GM12874 (cell line): ENCODE measurements at regions not wholly inside any gene's neighbourhood (a gene's known extent, or its start where the extent isn't known, plus 50 kb on each side); places are given as distances from the start of the nearest gene placed in this dataset.

Experiments
- TF ChIP-seq, protein P1 (sequence below): IDR thresholded peaks from 2 replicates; pipeline ENCODE4 v1.5.1; 2011; ENCODE audit warnings: low read depth, mild to moderate bottlenecking, control low read depth, low read length, moderate library complexity; ENCODE audit not compliant: insufficient read depth

DNA sequence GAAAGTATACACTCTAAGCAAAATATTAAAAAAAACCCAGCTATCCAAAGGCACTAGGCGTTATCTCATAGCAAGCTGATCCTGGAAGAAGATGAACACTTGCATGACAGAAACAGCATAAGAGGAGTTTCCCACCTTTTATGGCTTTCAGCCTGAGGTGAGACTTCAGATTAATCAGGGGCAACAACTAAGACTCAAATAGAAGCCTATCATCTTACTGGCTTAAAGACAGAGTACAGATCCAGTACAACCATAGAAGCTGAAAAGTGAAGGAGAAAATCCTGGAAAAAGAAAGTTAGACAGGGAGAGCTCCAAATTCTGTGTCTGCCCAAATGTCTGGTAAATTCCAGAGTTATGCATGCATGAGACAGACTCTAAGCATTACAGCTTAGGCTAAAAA, 360.8 kb upstream of the KCNN2 start:
- TF ChIP-seq, protein P1, sequence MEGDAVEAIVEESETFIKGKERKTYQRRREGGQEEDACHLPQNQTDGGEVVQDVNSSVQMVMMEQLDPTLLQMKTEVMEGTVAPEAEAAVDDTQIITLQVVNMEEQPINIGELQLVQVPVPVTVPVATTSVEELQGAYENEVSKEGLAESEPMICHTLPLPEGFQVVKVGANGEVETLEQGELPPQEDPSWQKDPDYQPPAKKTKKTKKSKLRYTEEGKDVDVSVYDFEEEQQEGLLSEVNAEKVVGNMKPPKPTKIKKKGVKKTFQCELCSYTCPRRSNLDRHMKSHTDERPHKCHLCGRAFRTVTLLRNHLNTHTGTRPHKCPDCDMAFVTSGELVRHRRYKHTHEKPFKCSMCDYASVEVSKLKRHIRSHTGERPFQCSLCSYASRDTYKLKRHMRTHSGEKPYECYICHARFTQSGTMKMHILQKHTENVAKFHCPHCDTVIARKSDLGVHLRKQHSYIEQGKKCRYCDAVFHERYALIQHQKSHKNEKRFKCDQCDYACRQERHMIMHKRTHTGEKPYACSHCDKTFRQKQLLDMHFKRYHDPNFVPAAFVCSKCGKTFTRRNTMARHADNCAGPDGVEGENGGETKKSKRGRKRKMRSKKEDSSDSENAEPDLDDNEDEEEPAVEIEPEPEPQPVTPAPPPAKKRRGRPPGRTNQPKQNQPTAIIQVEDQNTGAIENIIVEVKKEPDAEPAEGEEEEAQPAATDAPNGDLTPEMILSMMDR = no peak

DNA sequence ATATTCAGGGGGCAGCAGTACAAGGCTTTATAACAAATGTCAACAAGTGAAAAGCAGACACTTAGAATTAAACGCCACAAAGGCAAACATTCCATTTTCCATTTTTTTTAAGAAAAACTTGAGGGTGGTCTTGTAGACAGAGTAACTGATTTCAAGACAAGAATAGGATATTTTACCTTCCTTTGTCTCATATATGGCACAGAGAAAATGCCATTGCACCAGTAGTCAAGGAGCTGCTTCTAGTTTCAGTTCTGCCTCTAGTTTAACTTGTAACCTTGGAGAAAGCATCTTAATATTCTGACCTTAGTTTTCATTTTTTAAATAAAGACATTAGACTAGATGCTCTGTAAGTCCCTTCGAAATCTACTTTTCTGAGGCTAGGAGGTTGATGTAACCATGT, 355.3 kb upstream of the KCNN2 start:
- TF ChIP-seq, protein P1 = no peak

DNA sequence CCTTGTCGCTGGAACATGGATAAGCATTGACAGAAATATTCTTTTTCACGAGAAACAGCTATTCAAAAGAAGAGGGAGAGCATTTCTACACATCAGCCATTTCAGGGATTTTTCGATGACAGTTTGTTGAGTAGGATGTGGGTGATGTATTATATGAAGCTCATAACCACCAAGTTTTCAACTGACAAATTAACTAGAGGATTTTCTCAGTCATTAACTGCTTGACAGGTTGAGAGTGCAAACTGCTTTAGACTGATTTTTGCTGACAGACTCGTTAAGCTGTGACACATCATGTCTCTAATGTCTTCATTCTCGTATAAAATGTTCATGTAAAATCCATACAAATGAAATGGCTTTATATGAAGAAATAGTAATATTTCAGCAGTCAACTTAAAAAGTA, 354.2 kb upstream of the KCNN2 start:
- TF ChIP-seq, protein P1 = no peak

DNA sequence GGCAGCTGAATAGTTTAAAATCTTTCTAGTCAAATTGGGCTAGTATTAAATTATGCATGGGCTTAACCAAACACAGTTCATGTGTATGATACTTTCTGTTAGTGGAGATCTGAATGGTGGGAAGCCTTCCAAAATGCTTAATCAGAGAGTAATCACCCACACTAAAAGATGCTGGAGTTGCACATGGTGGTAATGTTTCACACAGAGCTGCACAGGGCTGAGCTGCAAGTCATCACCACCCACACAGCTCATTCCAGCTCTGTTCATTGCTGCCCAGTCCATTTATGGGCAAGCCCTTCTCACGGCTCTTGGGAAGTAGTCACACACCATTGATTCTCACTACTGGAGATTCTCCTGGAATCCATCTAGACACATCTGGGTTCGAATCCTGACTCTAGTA, 351.5 kb upstream of the KCNN2 start:
- TF ChIP-seq, protein P1 = no peak

DNA sequence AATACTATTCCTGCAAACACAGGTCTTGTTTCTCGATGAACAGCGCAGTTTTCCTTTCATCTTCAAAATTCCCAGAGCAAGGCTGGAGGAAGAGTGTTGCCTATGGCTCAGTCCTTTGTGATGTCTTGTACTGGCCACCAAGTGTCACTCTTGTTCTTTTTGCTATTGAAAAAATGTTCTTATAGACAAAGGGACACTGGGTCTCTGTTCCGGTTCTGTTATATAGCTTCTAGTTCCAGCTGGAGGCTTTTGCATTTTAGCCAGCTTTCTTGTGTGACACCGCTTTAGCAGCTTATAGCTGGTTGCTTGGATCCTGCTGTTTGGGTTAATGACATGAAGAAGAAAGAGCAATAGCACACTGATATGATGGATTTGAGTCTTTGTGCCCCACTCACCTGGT, 343.7 kb upstream of the KCNN2 start:
- TF ChIP-seq, protein P1 = no peak

DNA sequence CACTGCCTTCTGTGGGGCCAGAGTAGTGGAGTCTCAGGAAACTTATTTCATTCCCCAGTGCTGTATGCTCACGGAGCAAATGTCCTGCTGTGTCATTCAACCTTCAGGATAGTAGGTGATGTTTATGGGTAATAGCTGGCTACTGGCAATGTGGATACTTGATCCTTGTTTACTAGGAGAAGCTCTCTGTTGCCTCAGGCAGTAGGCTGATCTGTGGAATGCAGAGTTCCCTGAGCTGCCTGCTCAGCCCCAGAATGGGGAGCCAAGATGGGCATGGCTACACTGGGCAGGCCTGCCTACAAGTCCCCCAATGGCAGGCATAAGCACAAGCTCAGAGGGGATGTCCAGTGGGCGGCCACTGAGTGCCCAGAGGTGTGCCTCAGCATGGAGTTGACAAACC, 323.1 kb upstream of the KCNN2 start:
- TF ChIP-seq, protein P1 = no peak

DNA sequence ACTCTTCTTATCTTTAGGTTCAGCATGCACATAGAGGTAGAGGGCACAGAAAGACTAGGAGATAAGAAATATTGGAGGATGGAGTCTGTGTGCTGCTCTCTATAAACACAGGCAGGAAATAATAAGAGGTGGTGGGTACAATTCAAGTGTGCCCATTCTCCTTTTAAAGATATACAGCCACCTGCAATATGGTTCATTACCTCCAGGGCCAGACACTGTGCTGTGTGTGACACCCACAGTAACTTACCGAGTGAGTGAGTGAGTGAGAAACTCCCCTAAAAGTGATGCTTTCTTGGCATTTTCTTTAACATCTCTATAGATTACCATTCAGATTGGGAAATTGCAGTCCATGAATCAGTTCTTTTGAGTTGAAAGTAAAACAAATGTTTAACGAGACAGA, 311.8 kb upstream of the KCNN2 start:
- TF ChIP-seq, protein P1 = no peak

DNA sequence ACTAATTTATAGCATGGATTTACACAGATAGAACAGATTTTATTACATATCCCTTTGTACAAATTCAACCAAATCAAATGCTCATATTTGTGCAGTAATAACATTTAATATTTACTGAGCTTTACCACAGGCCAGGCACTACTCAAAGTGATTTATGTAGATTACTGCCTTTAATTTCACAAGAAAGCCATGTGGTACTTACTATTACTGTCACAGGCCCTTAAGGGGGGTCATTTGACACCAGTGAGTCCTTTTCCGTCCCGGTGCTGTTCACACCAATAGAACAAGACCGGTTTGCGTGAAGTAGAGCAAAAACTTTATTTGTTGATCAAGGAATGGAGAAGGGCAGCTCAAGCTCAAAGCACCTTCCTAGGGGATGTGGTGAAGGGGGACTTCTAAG, 308.5 kb upstream of the KCNN2 start:
- TF ChIP-seq, protein P1 = no peak
